ENCODE measurements at regions not wholly inside any gene's neighbourhood (a gene's known extent, or its start where the extent isn't known, plus 50 kb on each side); places are given as distances from the start of the nearest gene placed in this dataset.
A peak's percentile ranks its signal among the peaks of the same experiment; 100 is the strongest.

DNA sequence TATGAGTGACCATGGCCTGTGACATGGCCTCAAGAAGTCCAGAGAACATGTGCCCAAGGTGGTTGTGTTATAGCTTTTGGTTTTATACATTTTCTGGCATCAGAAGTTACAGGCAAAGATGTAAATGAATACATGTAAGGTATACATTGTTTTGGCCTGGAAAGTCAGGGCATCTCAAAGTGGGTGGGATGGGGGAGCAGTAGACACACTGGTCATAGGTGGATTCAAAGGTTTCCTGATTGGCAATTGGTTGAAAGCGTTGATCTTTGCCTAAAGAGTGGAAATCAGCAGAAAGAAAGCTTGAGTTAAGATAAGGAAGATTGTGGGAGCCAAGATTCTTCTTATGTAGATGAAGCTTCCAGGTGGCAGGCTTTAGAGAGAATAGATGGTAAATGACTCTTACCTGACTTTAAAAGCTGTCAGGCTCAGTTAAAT is 62.1 kb upstream of the DYNAP start (continued):
- TF ChIP-seq, protein P1, sequence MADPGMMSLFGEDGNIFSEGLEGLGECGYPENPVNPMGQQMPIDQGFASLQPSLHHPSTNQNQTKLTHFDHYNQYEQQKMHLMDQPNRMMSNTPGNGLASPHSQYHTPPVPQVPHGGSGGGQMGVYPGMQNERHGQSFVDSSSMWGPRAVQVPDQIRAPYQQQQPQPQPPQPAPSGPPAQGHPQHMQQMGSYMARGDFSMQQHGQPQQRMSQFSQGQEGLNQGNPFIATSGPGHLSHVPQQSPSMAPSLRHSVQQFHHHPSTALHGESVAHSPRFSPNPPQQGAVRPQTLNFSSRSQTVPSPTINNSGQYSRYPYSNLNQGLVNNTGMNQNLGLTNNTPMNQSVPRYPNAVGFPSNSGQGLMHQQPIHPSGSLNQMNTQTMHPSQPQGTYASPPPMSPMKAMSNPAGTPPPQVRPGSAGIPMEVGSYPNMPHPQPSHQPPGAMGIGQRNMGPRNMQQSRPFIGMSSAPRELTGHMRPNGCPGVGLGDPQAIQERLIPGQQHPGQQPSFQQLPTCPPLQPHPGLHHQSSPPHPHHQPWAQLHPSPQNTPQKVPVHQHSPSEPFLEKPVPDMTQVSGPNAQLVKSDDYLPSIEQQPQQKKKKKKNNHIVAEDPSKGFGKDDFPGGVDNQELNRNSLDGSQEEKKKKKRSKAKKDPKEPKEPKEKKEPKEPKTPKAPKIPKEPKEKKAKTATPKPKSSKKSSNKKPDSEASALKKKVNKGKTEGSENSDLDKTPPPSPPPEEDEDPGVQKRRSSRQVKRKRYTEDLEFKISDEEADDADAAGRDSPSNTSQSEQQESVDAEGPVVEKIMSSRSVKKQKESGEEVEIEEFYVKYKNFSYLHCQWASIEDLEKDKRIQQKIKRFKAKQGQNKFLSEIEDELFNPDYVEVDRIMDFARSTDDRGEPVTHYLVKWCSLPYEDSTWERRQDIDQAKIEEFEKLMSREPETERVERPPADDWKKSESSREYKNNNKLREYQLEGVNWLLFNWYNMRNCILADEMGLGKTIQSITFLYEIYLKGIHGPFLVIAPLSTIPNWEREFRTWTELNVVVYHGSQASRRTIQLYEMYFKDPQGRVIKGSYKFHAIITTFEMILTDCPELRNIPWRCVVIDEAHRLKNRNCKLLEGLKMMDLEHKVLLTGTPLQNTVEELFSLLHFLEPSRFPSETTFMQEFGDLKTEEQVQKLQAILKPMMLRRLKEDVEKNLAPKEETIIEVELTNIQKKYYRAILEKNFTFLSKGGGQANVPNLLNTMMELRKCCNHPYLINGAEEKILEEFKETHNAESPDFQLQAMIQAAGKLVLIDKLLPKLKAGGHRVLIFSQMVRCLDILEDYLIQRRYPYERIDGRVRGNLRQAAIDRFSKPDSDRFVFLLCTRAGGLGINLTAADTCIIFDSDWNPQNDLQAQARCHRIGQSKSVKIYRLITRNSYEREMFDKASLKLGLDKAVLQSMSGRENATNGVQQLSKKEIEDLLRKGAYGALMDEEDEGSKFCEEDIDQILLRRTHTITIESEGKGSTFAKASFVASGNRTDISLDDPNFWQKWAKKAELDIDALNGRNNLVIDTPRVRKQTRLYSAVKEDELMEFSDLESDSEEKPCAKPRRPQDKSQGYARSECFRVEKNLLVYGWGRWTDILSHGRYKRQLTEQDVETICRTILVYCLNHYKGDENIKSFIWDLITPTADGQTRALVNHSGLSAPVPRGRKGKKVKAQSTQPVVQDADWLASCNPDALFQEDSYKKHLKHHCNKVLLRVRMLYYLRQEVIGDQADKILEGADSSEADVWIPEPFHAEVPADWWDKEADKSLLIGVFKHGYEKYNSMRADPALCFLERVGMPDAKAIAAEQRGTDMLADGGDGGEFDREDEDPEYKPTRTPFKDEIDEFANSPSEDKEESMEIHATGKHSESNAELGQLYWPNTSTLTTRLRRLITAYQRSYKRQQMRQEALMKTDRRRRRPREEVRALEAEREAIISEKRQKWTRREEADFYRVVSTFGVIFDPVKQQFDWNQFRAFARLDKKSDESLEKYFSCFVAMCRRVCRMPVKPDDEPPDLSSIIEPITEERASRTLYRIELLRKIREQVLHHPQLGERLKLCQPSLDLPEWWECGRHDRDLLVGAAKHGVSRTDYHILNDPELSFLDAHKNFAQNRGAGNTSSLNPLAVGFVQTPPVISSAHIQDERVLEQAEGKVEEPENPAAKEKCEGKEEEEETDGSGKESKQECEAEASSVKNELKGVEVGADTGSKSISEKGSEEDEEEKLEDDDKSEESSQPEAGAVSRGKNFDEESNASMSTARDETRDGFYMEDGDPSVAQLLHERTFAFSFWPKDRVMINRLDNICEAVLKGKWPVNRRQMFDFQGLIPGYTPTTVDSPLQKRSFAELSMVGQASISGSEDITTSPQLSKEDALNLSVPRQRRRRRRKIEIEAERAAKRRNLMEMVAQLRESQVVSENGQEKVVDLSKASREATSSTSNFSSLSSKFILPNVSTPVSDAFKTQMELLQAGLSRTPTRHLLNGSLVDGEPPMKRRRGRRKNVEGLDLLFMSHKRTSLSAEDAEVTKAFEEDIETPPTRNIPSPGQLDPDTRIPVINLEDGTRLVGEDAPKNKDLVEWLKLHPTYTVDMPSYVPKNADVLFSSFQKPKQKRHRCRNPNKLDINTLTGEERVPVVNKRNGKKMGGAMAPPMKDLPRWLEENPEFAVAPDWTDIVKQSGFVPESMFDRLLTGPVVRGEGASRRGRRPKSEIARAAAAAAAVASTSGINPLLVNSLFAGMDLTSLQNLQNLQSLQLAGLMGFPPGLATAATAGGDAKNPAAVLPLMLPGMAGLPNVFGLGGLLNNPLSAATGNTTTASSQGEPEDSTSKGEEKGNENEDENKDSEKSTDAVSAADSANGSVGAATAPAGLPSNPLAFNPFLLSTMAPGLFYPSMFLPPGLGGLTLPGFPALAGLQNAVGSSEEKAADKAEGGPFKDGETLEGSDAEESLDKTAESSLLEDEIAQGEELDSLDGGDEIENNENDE (IDR thresholded peaks at IDR 0.05; ENCODE audit: insufficient replicate concordance, low read length): peak; percentile 86
